ENCODE measurements at regions not wholly inside any gene's neighbourhood (a gene's known extent, or its start where the extent isn't known, plus 50 kb on each side); places are given as distances from the start of the nearest gene placed in this dataset.

GRCh38 chr4:54417476-54417875, 188.4 kb downstream of the PDGFRA start (continued):
- TF ChIP-seq RNF2 (IDR thresholded peaks at IDR 0.05; ENCODE audit: borderline replicate concordance, low read depth, low read length, missing control alignments, poor library complexity, severe bottlenecking), result no peak
- no peak for TF ChIP-seq CEBPB (IDR thresholded peaks at IDR 0.05; ENCODE audit: low read depth, low read length)
- TF ChIP-seq CTBP2 (IDR thresholded peaks at IDR 0.05; ENCODE audit: borderline replicate concordance, insufficient read depth, insufficient read length, low read length), result no peak
